ENCODE measurements at regions not wholly inside any gene's neighbourhood (a gene's known extent, or its start where the extent isn't known, plus 50 kb on each side); places are given as distances from the start of the nearest gene placed in this dataset.
A peak's percentile ranks its signal among the peaks of the same experiment; 100 is the strongest.

DNA sequence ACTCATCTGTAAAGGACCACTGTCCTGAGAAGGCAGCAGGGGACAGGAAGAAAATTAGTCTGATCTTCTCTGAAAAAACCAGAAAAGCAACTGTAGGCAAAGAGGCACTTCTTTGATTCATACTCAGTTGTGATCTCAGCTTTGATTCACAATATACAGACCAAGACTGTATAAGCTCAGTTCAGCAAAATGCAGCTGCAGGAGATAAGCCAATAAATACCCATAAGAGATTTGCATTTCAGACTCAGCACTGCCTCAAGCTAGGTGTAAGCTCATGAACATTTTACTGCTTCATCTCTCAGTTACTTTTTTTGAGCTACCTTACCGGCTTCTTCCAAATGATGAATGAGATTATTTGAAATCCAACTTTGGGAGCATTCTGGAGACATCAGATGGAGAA is 64.2 kb upstream of the LYZL1 start:
- H3K27ac ChIP-seq (ENCODE audit: low read depth): no peak overlapping the region
- TF ChIP-seq, protein P1, sequence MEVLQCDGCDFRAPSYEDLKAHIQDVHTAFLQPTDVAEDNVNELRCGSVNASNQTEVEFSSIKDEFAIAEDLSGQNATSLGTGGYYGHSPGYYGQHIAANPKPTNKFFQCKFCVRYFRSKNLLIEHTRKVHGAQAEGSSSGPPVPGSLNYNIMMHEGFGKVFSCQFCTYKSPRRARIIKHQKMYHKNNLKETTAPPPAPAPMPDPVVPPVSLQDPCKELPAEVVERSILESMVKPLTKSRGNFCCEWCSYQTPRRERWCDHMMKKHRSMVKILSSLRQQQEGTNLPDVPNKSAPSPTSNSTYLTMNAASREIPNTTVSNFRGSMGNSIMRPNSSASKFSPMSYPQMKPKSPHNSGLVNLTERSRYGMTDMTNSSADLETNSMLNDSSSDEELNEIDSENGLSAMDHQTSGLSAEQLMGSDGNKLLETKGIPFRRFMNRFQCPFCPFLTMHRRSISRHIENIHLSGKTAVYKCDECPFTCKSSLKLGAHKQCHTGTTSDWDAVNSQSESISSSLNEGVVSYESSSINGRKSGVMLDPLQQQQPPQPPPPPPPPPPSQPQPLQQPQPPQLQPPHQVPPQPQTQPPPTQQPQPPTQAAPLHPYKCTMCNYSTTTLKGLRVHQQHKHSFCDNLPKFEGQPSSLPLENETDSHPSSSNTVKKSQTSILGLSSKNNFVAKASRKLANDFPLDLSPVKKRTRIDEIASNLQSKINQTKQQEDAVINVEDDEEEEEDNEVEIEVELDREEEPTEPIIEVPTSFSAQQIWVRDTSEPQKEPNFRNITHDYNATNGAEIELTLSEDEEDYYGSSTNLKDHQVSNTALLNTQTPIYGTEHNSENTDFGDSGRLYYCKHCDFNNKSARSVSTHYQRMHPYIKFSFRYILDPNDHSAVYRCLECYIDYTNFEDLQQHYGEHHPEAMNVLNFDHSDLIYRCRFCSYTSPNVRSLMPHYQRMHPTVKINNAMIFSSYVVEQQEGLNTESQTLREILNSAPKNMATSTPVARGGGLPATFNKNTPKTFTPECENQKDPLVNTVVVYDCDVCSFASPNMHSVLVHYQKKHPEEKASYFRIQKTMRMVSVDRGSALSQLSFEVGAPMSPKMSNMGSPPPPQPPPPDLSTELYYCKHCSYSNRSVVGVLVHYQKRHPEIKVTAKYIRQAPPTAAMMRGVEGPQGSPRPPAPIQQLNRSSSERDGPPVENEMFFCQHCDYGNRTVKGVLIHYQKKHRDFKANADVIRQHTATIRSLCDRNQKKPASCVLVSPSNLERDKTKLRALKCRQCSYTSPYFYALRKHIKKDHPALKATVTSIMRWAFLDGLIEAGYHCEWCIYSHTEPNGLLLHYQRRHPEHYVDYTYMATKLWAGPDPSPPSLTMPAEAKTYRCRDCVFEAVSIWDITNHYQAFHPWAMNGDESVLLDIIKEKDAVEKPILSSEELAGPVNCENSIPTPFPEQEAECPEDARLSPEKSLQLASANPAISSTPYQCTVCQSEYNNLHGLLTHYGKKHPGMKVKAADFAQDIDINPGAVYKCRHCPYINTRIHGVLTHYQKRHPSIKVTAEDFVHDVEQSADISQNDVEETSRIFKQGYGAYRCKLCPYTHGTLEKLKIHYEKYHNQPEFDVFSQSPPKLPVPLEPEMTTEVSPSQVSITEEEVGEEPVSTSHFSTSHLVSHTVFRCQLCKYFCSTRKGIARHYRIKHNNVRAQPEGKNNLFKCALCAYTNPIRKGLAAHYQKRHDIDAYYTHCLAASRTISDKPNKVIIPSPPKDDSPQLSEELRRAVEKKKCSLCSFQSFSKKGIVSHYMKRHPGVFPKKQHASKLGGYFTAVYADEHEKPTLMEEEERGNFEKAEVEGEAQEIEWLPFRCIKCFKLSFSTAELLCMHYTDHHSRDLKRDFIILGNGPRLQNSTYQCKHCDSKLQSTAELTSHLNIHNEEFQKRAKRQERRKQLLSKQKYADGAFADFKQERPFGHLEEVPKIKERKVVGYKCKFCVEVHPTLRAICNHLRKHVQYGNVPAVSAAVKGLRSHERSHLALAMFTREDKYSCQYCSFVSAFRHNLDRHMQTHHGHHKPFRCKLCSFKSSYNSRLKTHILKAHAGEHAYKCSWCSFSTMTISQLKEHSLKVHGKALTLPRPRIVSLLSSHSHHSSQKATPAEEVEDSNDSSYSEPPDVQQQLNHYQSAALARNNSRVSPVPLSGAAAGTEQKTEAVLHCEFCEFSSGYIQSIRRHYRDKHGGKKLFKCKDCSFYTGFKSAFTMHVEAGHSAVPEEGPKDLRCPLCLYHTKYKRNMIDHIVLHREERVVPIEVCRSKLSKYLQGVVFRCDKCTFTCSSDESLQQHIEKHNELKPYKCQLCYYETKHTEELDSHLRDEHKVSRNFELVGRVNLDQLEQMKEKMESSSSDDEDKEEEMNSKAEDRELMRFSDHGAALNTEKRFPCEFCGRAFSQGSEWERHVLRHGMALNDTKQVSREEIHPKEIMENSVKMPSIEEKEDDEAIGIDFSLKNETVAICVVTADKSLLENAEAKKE (CRISPR knock-in tag; IDR thresholded peaks at IDR 0.05): no peak
- no peak for TF ChIP-seq POLR2AphosphoS5 (IDR thresholded peaks at IDR 0.05; ENCODE audit: low read depth)
- Mint-ChIP-seq H3K27me3 (ENCODE audit: insufficient read depth, low read depth, poor library complexity) (peaks cover 2% of the 10 kb centered on the region), H3K4me3 (no peak overlapping the region), H3K9me3 (no peaks in the 10 kb centered on the region), H3K27ac (no peak overlapping the region), H3K36me3 (ENCODE audit: low read depth) (no peaks in the 10 kb centered on the region; the same call in 1 of the 3 replicates), H3K4me1 (peaks cover 18% of the 10 kb centered on the region)
- no peaks in the 10 kb centered on the region for H3F3A ChIP-seq (replicated peaks; ENCODE audit: low read depth)
- no peaks in the 10 kb centered on the region for H4K20me1 ChIP-seq (replicated peaks; ENCODE audit: insufficient read depth)
- peaks cover 3% of the 10 kb centered on the region; the same call in 1 of the 2 replicates for H3K9me2 ChIP-seq (ENCODE audit: insufficient read depth)
- no peaks in the 10 kb centered on the region for H3K79me2 ChIP-seq (replicated peaks; ENCODE audit: insufficient read depth)
- DNase-seq (ENCODE audit: low spot score): no peak
- no peak overlapping the region for H3K4me2 ChIP-seq
- no peak overlapping the region for H3K4me3 ChIP-seq
- H3K4me1 ChIP-seq (ENCODE audit: insufficient read depth): peaks cover 9% of the 10 kb centered on the region
- no peaks in the 10 kb centered on the region for H3K27me3 ChIP-seq (ENCODE audit: insufficient read depth)
- no peaks in the 10 kb centered on the region for H3K36me3 ChIP-seq (ENCODE audit: insufficient read depth)
- H2AFZ ChIP-seq: peak overlapping the region; percentile 66; the same call in 1 of the 2 replicates
- no peak for ATAC-seq

DNA sequence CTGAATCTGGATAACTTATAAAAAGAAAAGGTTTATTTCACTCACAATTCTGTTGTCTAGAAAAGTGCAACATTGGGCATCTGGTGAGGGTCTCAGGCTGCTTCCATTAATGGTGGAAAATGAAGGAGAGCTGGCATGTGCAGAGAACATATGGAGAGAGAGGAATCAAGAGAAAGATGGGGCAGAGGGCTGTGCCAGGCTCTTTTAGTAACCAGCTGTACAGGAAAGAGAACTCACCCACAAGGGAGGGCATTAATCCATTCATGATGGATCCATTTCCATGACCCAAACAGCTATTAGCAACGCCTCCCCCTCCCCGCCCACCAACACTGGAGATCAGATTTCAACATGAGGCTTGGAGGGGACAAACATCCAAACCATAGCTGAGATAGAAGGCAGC is 61.7 kb upstream of the LYZL1 start:
- H2AFZ ChIP-seq: peak overlapping the region; percentile 47; the same call in 1 of the 2 replicates
- no peaks in the 10 kb centered on the region for H3K79me2 ChIP-seq (replicated peaks; ENCODE audit: insufficient read depth)
- Mint-ChIP-seq H3K27me3 (ENCODE audit: insufficient read depth, low read depth, poor library complexity) (peaks cover 2% of the 10 kb centered on the region), H3K4me1 (peaks cover 18% of the 10 kb centered on the region), H3K4me3 (no peak overlapping the region), H3K9me3 (peaks cover 8% of the 10 kb centered on the region; the same call in 1 of the 3 replicates), H3K27ac (no peak overlapping the region), H3K36me3 (ENCODE audit: low read depth) (no peaks in the 10 kb centered on the region; the same call in 1 of the 3 replicates)
- no peak for ATAC-seq
- H3K4me2 ChIP-seq: no peak overlapping the region
- H3K4me1 ChIP-seq (ENCODE audit: insufficient read depth): peaks cover 9% of the 10 kb centered on the region
- H3K4me3 ChIP-seq: no peak overlapping the region
- H3K27ac ChIP-seq (ENCODE audit: low read depth): no peak overlapping the region
- DNase-seq (ENCODE audit: low spot score): no peak
- no peaks in the 10 kb centered on the region for H3K27me3 ChIP-seq (ENCODE audit: insufficient read depth)
- no peaks in the 10 kb centered on the region for H4K20me1 ChIP-seq (replicated peaks; ENCODE audit: insufficient read depth)
- H3K9me2 ChIP-seq (ENCODE audit: insufficient read depth): peaks cover 8% of the 10 kb centered on the region; the same call in 1 of the 2 replicates
- no peaks in the 10 kb centered on the region for H3F3A ChIP-seq (replicated peaks; ENCODE audit: low read depth)
- H3K36me3 ChIP-seq (ENCODE audit: insufficient read depth): no peaks in the 10 kb centered on the region
- TF ChIP-seq, protein P2, sequence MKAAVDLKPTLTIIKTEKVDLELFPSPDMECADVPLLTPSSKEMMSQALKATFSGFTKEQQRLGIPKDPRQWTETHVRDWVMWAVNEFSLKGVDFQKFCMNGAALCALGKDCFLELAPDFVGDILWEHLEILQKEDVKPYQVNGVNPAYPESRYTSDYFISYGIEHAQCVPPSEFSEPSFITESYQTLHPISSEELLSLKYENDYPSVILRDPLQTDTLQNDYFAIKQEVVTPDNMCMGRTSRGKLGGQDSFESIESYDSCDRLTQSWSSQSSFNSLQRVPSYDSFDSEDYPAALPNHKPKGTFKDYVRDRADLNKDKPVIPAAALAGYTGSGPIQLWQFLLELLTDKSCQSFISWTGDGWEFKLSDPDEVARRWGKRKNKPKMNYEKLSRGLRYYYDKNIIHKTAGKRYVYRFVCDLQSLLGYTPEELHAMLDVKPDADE (IDR thresholded peaks at IDR 0.05): no peak
- no peak for TF ChIP-seq EZH2phosphoT487 (IDR thresholded peaks at IDR 0.05; ENCODE audit: unreplicated experiment)
- TF ChIP-seq, protein P3, sequence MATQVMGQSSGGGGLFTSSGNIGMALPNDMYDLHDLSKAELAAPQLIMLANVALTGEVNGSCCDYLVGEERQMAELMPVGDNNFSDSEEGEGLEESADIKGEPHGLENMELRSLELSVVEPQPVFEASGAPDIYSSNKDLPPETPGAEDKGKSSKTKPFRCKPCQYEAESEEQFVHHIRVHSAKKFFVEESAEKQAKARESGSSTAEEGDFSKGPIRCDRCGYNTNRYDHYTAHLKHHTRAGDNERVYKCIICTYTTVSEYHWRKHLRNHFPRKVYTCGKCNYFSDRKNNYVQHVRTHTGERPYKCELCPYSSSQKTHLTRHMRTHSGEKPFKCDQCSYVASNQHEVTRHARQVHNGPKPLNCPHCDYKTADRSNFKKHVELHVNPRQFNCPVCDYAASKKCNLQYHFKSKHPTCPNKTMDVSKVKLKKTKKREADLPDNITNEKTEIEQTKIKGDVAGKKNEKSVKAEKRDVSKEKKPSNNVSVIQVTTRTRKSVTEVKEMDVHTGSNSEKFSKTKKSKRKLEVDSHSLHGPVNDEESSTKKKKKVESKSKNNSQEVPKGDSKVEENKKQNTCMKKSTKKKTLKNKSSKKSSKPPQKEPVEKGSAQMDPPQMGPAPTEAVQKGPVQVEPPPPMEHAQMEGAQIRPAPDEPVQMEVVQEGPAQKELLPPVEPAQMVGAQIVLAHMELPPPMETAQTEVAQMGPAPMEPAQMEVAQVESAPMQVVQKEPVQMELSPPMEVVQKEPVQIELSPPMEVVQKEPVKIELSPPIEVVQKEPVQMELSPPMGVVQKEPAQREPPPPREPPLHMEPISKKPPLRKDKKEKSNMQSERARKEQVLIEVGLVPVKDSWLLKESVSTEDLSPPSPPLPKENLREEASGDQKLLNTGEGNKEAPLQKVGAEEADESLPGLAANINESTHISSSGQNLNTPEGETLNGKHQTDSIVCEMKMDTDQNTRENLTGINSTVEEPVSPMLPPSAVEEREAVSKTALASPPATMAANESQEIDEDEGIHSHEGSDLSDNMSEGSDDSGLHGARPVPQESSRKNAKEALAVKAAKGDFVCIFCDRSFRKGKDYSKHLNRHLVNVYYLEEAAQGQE (IDR thresholded peaks at IDR 0.05; ENCODE audit: unreplicated experiment): no peak
- no peak for TF ChIP-seq CREB1 (CRISPR knock-in tag; IDR thresholded peaks at IDR 0.05; ENCODE audit: low read depth)
- TF ChIP-seq, protein P4, sequence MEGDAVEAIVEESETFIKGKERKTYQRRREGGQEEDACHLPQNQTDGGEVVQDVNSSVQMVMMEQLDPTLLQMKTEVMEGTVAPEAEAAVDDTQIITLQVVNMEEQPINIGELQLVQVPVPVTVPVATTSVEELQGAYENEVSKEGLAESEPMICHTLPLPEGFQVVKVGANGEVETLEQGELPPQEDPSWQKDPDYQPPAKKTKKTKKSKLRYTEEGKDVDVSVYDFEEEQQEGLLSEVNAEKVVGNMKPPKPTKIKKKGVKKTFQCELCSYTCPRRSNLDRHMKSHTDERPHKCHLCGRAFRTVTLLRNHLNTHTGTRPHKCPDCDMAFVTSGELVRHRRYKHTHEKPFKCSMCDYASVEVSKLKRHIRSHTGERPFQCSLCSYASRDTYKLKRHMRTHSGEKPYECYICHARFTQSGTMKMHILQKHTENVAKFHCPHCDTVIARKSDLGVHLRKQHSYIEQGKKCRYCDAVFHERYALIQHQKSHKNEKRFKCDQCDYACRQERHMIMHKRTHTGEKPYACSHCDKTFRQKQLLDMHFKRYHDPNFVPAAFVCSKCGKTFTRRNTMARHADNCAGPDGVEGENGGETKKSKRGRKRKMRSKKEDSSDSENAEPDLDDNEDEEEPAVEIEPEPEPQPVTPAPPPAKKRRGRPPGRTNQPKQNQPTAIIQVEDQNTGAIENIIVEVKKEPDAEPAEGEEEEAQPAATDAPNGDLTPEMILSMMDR (conservative IDR thresholded peaks at IDR 0.05; ENCODE audit: low read depth in 2 of 2): no peak
- no peak for TF ChIP-seq ZNF331 (CRISPR knock-in tag; IDR thresholded peaks at IDR 0.05; ENCODE audit: low read depth)
- no peak for TF ChIP-seq ZNF114 (CRISPR knock-in tag; IDR thresholded peaks at IDR 0.05)

All from GM23338 (cell line).